COR-L47 (cell line): ENCODE measurements at regions not wholly inside any gene's neighbourhood (a gene's known extent, or its start where the extent isn't known, plus 50 kb on each side); places are given as distances from the start of the nearest gene placed in this dataset.
A peak's percentile ranks its signal among the peaks of the same experiment; 100 is the strongest.
"Not testable (repeated sequence)": the region's sequence is repeated elsewhere in the genome, so short reads cannot be mapped to it uniquely, and the experiment has no call there.

Experiments used
- DNase-seq: peaks from one replicate; lab custom pipeline; 2025; lab: John Stamatoyannopoulos, UW

DNA sequence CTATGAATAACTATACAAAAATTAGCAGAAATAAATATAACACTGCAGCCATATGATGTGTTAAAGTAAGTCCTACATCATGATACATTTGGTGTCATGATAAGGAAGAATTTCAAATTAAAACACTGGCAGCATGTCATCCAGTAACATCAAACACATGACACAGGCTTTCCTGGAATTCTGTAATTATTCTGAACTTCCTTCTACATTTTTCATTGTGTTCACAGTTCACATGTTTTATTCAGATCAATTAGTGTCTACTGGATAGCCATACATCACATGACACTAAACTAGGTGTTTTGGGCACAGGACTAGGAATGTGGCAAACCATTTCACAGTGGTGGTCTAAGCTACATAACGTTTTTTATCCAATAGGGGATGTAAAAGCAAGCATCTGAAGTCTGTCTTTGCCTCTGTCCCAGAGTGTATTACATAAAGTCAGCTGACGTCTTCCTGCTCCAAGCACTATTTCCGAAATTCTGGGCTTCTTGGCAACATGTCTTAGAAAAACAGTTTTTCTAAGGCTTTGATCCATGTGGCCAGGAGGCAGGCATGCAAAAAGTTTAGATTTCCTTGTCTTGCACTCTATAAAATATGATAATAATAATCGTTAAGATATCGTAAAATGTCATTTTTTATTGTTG, 707.9 kb downstream of the CENPC start:
- DNase-seq: no peak

DNA sequence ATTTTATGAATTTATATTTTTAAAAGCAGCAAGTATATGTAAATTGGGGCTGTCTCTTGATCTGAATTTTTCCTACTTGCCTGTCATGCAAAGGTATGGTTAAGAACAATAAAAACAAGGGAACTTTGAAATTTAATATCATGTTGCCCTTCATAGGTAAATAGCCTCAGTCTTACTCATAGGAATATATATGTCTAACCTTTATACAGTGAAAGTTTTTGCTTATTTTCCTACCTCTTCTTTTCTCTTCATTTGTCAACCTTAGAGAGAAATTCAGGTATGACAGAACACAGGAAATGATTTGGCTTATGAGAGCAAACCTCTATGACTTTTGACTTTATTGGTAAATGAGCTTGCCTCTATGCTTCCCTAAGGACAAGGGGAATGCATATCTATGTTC, 716.0 kb downstream of the CENPC start:
- no peak for DNase-seq

DNA sequence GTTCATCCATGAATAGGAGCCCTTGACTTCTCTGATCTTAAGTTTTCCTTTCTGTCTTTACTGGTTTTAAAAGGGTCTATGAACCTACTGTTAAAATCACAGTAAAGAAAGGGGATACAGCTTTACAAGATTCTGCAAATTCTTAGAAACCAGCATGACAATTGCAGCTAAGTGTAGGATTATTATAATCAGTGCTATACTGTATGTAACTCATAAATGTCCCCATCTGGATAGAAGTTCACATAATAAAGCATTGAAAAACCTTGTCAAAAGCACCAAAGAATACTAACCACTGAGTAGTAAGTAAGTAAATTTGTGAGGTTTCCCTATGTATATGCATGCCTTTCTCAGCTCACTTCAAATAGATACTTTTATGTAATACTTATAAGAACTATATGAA, 724.6 kb downstream of the CENPC start:
- no peak for DNase-seq

DNA sequence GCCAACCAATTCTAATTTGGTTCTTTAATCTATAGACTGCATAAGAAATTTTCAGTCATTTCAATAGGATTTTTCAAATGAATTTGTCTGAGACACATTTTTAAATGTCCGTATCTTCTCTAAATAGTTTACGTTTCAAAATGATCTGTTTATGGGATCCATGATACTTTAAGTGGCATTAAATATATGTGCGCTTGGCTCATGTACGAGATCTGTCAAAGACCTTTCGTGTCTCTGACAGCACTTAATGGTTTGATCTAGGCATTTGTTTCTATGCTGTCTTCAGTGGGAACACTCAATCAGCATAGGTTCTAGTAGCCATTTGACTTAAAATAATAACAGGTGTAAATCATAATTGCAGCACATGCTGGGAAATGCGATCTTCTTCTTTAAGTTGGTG, 731.0 kb downstream of the CENPC start:
- DNase-seq: no peak

DNA sequence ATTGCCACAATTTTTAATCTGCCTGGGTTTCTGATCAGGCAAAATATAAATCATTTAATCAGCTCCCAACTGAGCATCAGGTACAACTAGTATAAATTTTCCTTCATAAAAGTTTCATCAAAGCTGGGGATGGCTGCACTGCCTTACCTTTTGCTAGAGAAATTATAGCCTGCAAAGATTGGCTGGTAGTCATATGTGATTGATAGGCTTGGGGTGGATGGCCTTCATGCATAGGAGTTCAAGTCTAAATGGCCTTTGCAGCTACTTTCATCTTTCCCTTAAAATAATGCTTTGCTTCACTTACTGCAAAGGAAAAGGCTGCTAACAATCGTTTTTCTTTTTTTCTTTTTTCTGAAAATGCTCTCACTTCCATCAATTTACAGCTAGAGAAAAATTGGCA, 739.7 kb downstream of the CENPC start:
- no peak for DNase-seq

DNA sequence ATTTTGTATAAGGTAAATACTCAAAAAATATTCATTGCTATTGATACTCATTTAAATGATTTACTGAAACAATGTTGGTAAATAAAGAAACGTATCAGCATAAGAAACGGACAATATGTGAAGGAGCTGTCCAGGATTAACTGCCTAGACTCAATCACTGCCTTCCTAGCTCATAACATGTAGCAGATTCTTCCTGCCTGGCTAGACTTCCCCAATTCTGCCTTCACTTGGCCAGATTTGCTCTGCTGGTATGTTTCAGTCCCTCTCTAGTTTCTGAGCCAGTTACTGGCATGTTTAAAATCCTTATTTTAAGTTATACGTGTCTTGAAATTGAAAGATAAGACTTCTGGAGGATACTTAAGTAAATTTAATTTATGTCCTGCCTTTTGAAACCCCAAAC, 740.3 kb downstream of the CENPC start:
- no peak for DNase-seq

DNA sequence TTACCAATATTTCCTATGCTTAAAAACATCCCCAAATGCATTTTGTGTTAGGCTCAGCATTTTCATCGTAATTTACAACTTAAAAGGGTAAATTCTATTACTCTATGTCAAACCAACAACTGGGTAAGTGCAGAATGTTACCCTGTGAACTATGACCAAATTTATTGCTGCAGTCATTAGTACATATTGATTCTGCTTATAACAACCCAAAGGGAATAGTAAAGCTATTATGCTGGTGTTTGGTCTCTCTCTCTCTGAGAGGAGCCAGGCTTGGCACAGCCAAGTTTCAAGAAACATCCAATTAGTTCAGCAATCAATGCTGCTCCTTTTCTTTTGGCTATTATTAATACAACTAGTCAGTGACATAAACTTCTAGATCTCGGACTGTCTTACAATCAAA, 747.7 kb downstream of the CENPC start:
- DNase-seq: no peak

DNA sequence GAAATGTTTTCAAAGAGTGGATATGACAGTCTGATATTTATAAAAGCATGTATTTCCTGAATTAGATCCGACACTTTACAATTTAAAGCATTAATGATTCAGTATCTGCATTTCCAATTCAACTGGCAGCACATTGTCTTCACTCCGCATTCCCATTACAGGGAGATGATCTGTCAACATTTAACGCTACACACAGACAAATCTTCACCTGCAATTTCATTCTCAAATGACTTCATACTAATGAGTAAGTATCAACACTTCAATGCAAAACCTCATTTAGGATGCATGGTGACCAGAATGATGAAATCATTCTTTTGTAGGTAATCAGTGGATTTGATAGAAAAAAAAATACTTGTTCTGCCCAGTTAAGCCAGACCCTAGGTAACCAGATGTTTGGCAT, 749.6 kb downstream of the CENPC start:
- no peak for DNase-seq

DNA sequence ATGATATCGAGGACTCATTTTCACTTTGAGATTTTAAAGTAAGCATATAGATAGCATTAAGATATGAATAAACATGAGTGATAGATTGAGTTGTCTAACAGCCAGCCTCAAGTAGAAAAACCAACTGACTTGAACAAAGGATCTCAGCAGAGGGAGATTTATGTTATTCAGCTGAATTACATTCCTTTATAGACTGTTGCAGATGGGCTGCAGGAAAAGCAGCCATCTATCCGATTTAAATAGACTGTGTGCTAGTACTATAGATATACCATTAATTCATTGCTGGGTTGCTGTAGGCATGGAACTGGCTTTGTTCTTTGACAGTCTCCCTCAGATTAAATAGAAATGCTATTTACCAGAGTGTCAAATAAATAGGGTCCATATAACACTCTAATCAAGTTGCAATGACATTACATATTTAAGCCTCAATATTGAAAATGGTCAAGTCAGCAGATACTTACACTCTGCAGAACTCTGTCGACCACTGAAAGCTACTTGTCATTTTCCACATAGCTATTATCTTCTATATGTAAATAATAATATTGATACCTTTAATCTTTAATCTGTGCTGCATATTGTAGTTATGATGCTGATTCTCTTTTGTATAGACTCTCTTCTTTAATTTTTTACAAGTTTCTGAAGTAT, 750.8 kb downstream of the CENPC start:
- DNase-seq: no peak

DNA sequence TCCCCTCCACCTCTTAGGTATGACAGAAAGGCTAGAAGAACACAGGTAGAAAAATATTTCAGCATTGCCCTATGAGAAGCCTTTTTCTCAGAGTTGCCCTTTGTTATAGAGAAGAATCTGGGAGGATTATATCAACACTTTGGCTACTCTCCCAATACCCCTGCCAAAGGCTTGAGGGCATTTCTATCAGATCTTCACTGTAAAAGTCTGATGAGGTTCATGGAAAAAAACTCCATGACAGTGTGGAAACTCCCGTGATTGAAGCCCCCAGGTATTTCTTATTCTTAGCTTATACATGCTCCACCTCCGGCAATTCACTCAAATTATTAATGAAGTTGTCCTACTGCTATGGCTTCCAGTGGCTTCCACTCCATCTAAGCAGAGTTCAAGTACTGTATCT, 753.6 kb downstream of the CENPC start:
- DNase-seq: no peak

DNA sequence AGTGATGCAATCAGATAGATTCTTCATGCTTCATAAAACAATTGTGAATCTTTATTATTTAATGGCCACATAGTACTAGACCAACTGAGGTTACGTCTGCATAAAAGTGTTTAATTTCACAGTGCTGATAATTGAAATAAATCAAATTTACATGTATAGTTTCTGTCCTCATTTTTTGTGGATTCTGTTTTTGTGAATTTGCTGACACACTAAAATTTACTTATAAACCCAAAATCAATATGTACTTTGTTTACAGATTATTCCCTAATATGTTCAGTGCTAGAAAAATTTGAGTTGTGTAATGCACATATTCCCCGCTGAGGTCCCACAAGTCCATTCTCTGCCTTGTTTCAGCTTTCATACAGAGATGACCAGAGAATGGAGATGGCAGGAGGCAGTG, 759.8 kb downstream of the CENPC start:
- no peak for DNase-seq

DNA sequence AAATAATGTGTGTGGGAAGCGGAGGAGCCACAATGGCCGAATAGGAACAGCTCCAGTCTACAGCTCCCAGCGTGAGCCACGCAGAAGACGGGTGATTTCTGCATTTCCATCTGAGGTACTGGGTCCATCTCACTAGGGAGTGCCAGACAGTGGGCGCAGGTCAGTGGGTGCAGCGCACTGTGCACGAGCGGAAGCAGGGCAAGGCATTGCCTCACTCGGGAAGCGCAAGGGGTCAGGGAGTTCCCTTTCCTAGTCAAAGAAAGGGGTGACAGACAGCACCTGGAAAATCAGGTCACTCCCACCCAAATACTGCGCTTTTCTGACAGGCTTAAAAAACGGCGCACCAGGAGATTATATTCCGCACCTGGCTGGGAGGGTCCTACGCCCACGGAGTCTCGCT, 762.6 kb downstream of the CENPC start:
- DNase-seq: not testable (repeated sequence)

DNA sequence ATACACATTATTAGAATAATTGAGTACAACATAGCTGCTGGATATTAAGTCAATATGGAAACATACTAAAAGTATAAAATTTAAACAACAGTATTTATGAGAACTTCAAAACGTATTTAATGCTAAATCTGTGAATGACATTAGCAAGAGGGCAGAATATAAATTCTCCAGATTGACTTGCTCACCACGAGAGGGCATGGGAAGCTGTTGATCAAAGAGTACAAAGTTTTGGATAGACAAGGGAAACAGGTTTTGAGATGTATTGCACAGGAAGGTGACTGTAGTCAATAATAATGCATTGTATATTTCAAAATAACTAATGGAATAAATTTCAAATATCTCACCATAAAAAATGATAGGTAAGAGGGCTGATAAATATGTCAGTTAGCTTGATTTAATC, 768.2 kb downstream of the CENPC start:
- DNase-seq: no peak

DNA sequence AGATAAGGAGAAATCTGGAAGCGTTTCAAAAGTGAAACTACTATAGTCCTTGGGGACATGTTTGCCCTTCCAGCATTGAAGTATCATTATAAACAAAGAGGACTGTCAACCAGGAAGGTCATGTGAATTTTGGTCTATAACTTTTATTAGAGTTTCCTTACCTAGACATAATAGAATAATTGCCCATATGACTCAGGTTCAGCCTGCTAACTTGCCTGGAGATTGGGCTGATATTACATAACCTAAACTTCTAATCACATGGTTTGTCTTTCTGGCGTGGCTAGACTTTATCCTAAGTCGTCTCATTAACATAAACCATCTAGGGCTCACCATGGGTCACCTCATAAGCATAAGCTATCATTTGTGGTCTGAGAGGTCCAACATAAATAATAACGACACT, 775.9 kb downstream of the CENPC start:
- no peak for DNase-seq

DNA sequence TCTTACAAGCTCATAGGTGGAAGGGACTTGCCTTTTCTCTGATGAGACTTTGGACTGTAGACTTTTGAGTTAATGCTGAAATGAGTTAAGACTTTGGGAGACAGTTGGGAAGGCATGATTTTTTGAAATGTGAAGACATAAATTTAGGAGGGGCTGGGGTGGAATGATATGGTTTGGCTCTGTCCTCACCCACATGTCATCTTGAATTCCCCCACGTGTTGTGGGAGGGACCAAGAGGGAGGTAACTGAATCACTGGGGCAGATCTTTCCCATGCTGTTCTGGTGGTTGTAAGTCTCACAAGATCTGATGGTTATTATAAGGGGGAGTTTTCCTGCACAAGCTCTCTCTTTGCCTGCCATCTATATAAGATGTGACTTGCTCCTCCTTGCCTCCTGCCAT, 777.9 kb downstream of the CENPC start:
- no peak for DNase-seq

DNA sequence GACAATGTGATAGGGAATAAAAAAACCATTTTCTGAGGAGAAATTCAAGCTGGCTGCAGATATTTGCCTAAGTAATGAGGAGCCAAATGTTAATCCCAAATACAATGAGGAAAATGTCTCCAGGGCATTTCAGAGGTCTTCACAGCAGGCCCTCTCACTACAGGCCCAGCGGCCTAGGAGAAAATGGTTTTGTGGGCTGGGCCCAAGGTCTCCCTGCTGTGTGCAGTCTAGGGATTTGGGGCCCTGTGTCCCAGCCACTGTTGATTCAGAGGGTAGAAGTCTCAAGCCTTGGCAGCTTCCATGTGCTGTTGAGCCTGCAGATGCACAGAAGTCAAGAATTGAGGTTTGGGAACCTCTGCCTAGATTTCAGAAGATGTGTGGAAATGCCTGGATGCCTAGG, 778.7 kb downstream of the CENPC start:
- no peak for DNase-seq

DNA sequence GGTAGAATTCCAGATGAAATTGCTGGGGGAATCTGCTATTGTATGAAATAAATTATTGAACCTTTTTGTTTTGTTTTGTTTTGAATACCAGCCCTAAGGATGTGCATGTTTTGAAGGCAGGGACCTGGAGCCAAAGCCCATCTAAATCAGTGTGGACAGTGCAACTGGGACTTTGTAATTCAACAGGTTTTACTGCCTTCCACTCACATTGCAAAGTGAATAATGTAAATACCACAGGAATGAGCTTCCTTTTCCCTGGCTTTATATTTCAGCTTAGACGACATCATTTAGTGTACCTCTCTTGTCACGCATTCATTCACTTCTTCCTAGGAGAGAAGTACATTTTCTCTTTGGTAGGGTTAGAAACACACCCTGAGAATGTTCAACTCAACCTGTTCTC, 795.0 kb downstream of the CENPC start:
- DNase-seq: no peak

DNA sequence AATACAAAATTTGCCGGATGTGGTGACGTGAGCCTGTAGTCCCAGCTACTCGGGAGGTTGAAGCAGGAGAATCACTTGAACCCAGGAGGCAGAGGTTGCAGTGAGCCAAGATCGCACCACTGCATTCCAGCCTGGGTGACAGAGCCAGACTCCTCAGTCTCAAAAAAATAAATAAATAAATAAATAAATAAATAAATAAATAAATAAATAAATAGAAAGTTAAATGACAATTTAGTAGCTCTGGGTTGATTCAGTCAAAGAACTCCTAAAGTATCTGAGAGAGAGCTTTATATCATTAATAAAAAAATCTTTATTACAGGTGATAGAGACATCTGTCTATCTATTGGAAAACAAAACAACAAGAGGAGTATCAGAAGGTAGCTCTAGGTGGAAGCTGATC, 798.4 kb downstream of the CENPC start:
- DNase-seq: not testable (repeated sequence)

DNA sequence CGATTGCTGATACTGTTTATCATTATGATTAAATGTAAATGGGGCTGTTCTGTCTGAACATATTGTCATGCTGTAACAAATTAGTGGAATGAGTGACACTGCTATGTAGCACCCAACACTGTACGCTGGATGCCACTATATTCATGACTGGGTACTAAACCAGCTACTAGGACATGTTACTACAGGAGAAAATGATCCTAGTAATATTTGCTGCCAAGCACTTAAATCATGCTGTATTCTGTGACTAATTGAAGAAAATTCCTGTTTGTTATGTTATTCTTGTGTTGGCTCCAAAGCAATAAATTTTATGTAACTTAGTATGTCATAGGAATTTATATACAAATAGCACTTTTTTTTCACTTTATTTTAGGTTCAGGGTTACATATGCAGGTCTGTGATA, 804.2 kb downstream of the CENPC start:
- DNase-seq: no peak

DNA sequence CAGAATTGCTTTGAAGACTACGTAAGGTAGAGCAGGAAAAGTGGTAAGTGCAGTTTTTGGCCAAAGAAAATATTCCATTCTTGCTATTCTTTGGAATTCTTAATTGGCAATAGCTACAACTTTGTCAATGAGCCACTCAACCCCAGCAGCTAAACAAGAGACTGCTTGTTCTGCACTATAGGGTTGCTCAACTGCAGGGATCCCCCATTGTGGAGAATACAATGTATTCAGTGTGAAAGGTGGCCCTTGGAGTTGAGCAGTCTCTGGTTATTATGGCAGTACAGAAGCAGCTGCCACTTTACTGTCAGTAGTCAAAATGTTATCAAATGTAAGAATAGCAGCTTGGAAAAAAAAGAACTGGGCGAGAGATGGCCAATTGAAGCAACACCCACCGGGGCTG, 808.7 kb downstream of the CENPC start:
- no peak for DNase-seq

DNA sequence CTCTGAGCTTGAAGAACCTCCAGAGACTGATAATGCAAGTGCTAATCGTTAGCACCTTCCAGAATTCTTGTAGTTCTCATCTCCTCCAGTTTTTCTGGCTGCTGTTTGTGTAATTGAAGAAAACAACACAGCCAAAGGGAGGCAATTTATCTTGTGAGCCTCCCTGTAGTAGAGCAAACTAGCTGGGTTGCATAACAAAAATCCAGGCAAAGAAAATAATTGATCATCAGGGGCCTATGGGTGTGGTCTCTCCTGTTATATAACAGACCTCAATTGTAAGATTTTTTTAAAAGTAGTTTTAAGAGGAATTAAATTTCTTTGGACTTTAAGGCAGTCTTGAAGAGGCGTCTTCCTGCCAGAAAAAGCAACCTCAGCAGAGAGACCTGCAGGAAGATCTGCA, 817.0 kb downstream of the CENPC start:
- DNase-seq: no peak

DNA sequence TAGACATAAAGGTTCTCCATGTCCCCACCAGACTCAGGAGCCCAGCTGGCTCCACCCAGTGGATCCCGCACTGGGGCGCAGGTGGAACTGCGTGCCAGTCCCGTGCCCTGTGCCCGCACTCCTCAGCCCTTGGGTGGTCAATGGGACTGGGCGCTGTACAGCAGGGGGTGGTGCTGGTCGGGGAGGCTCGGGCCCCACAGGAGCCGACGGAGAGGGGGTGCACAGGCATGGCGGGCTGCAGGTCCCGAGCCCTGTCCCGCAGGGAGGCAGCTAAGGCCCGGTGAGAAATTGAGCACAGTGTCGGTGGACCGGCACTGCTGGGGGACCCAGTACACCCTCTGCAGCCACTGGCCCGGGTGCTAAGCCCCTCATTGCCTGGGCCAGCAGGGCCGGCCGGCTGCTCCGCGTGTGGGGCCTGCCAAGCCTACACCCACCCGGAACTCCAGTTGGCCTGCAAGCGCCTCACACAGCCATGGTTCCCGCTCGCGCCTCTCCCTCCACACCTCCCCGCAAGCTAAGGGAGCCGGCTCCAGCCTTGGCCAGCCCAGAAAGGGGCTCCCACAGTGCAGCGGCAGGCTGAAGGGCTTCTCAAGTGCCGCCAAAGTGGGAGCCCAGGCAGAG, 832.9 kb downstream of the CENPC start:
- not testable (repeated sequence) for DNase-seq

DNA sequence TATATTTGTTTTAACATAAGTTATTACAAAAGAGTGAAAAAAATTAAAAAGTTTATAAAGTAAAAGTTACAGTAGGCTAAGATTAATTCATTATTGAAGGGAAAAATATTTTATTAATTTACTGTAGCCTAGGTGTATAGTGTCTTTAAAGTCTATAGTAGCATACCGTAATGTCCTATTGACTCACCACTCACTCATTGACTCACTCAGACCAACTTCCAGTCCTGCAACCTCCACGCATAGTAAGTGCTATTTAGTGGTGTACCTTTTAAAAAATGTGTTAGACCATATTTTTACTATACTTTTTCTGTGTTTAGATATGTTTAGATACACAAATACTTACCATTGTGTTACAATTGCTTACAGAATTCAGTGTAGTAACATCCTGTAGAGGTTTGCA, 841.1 kb downstream of the CENPC start:
- no peak for DNase-seq

DNA sequence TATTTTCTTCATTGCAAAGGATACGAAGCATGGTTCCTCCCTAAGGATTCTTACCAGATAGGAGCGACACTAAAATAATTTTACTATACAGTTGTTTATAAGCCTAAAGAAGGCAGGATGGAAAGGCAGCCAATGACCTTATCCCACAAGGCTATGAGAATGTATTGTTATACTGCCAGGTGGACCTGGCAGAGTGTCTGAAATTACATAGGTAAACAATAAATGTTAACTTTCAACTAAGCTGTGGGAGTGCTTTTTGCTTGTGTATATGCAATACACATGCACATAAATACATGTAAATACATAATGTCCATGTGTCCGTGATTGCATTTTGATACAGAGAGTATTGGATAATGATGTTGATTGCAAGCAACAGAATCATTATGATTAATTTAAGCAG, 850.6 kb downstream of the CENPC start:
- DNase-seq: peak; percentile 52
